K562 (cell line): ENCODE measurements at regions not wholly inside any gene's neighbourhood (a gene's known extent, or its start where the extent isn't known, plus 50 kb on each side); places are given as distances from the start of the nearest gene placed in this dataset.

Experiments used
- CBFA2T2 ChIP-seq: fragments of 450-650 bp; conservative IDR thresholded peaks from 2 replicates; pipeline ENCODE4 v1.6.1; 2017; ENCODE audit warnings: mild to moderate bottlenecking
- CCAR2 ChIP-seq: fragments of 200-400 bp; formaldehyde crosslinking; IDR thresholded peaks from 2 replicates; pipeline ENCODE4 v1.6.1; 2017; ENCODE audit warnings: mild to moderate bottlenecking, low read depth, low read length
- E2F6 ChIP-seq, 2 experiments: IDR thresholded peaks; 2 replicates each; pipeline ENCODE4 v1.6.1; 2011; ENCODE audit warnings: borderline replicate concordance in 1 of 2, control low read depth in 1 of 2, low read depth in 1 of 2, low read length in 1 of 2, mild to moderate bottlenecking in 1 of 2, mixed read lengths in 1 of 2, moderate library complexity in 1 of 2; ENCODE audit not compliant: insufficient read depth in 1 of 2, insufficient read length in 1 of 2, poor library complexity in 1 of 2, severe bottlenecking in 1 of 2; ENCODE audit errors: extremely low read depth in 1 of 2
- GATAD2B ChIP-seq: fragments of 450-650 bp; IDR thresholded peaks from 2 replicates; pipeline ENCODE4 v1.6.1; 2017; ENCODE audit warnings: mild to moderate bottlenecking, borderline replicate concordance
- GMEB1 ChIP-seq: fragments of 250-450 bp; sonication (Bioruptor Pico); IDR thresholded peaks from 2 replicates; pipeline ENCODE4 v1.4.0; 2020; ENCODE audit warnings: mild to moderate bottlenecking
- HDGF ChIP-seq: fragments of 450-650 bp; IDR thresholded peaks from 2 replicates; pipeline ENCODE4 v1.6.1; 2016
- JUN ChIP-seq, 2 experiments: sonication (generic) in 1 of 2; formaldehyde crosslinking in 1 of 2; IDR thresholded peaks; 2 replicates each; pipeline versions ENCODE4 v1.6.1 to v1.8.0; 2012 to 2022; ENCODE audit warnings: borderline replicate concordance in 2 of 2, mild to moderate bottlenecking in 2 of 2, improper control_type of control experiment in 1 of 2, low read depth in 1 of 2, low read length in 1 of 2, missing genetic modification reagents in 1 of 2
- MAZ ChIP-seq, 2 experiments: fragments of 450-650 bp in 1 of 2; sonication (generic) in 1 of 2; formaldehyde crosslinking; IDR thresholded peaks in 1 of 2; conservative IDR thresholded peaks in 1 of 2; 2 replicates each; pipeline versions ENCODE4 v1.4.0 to v1.5.0; 2020; ENCODE audit warnings: mild to moderate bottlenecking in 1 of 2, missing genetic modification reagents in 1 of 2
- MYC ChIP-seq, 2 experiments: fragments of 250-450 bp in 1 of 2; sonication (Bioruptor Pico) in 1 of 2; IDR thresholded peaks; 2 replicates each; pipeline versions ENCODE4 v1.5.1 to v1.6.1; 2012 to 2021; ENCODE audit warnings: low read depth in 2 of 2, borderline replicate concordance in 1 of 2, improper control_type of control experiment in 1 of 2, low read length in 1 of 2, mild to moderate bottlenecking in 1 of 2, moderate library complexity in 1 of 2
- RAD51 ChIP-seq: fragments of 450-650 bp; IDR thresholded peaks from 2 replicates; pipeline ENCODE4 v1.7.1; 2016; ENCODE audit warnings: low read depth, mild to moderate bottlenecking, borderline replicate concordance
- RFX1 ChIP-seq: fragments of 450-650 bp; IDR thresholded peaks from 2 replicates; pipeline ENCODE4 v1.6.1; 2016; ENCODE audit warnings: mild to moderate bottlenecking, moderate library complexity
- SIRT6 ChIP-seq: IDR thresholded peaks from one replicate; pipeline ENCODE4 v1.6.1; 2012; ENCODE audit warnings: low read depth, mild to moderate bottlenecking, control low read depth, inconsistent platforms, low read length, moderate library complexity
- SMC3 ChIP-seq: conservative IDR thresholded peaks from 2 replicates; pipeline ENCODE4 v1.6.1; 2011; ENCODE audit warnings: low read depth, low read length, improper control_type of control experiment; ENCODE audit not compliant: insufficient read depth
- SRSF9 ChIP-seq: fragments of 200-400 bp; formaldehyde crosslinking; IDR thresholded peaks from 2 replicates; pipeline ENCODE4 v1.6.1; 2017; ENCODE audit warnings: low read depth, low read length, borderline replicate concordance
- TEAD2 ChIP-seq: fragments of 450-650 bp; IDR thresholded peaks from 2 replicates; pipeline ENCODE4 v1.6.1; 2016; ENCODE audit warnings: missing genetic modification characterization, control low read depth, missing compliant biosample characterization
- TEAD4 ChIP-seq, 2 experiments: sonication (generic) in 1 of 2; formaldehyde crosslinking in 1 of 2; IDR thresholded peaks; 2 replicates each; pipeline versions ENCODE4 v1.6.1 to v1.8.0; 2012 to 2022; ENCODE audit warnings: borderline replicate concordance in 1 of 2, inconsistent platforms in 1 of 2, low read length in 1 of 2, mild to moderate bottlenecking in 1 of 2, missing genetic modification reagents in 1 of 2
- XRCC5 ChIP-seq: fragments of 200-400 bp; formaldehyde crosslinking; IDR thresholded peaks from 2 replicates; pipeline ENCODE4 v1.6.1; 2017; ENCODE audit warnings: low read depth, mild to moderate bottlenecking, low read length
- ZNF217 ChIP-seq: sonication (generic); formaldehyde crosslinking; IDR thresholded peaks from 2 replicates; pipeline ENCODE4 v1.8.0; 2022; ENCODE audit warnings: mild to moderate bottlenecking, missing genetic modification reagents
- ZNF507 ChIP-seq: conservative IDR thresholded peaks from 2 replicates; pipeline ENCODE4 v1.6.1; 2017; ENCODE audit warnings: missing genetic modification characterization, missing compliant biosample characterization
- ZNF551 ChIP-seq: fragments of 250-450 bp; sonication (Bioruptor Pico); IDR thresholded peaks from 2 replicates; pipeline ENCODE4 v1.5.0; 2021; ENCODE audit warnings: mild to moderate bottlenecking, moderate library complexity
- ZNF583 ChIP-seq: fragments of 250-450 bp; sonication (Bioruptor Pico); IDR thresholded peaks from 2 replicates; pipeline ENCODE4 v1.4.0; 2020
- ZNF668 ChIP-seq: fragments of 250-450 bp; sonication (Bioruptor Pico); IDR thresholded peaks from 2 replicates; pipeline ENCODE4 v1.8.0; 2022; ENCODE audit warnings: mild to moderate bottlenecking, inconsistent platforms
- TF ChIP-seq, protein P1 (sequence below): fragments of 200-800 bp; sonication (Bioruptor generic); IDR thresholded peaks from 2 replicates; pipeline ENCODE4 v1.6.1; 2017; ENCODE audit warnings: missing genetic modification characterization, missing compliant biosample characterization

DNA sequence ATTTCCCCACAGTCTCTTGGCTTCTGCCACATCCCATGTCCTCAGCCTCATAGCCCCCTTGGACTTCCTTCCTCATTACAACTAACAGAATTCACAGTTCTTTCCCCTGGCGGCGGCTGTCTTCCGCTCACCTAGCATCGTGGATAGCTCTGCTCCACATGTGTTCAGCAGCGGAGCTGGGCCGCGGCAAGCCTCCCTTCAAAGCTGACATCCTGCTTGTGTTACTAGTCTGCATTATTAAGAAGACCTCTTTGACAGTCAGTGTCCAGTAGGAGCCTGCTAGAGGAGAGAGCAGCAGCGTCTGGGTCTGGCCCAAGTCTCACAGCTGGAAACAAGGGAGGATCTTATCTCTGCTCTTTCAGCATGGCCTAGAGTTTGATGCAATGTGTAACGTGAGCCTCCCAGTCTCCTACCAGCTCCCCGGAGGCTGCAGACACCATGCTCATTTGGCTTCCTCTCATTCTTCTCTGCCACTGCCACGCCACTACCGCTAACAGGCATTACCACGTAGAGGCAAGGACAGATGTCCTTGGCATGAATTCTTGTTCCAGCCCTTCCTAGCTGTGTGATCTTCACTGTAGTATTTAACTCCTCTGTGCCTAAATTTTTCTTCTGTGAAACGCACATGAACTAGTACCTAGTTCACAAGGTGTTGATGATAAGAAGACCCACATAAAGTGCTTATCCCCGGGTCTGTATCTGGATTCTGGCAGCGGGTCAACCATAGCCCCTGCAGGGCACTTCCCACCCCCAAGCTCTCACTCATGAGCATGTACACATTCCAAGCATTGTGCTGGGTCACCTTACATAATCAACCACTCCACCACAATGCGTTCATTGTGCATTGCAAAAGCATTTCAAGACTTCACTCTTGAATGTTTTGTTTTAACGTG lies 107.1 kb upstream of the BACH2 start (continued):
- TF ChIP-seq, protein P1, sequence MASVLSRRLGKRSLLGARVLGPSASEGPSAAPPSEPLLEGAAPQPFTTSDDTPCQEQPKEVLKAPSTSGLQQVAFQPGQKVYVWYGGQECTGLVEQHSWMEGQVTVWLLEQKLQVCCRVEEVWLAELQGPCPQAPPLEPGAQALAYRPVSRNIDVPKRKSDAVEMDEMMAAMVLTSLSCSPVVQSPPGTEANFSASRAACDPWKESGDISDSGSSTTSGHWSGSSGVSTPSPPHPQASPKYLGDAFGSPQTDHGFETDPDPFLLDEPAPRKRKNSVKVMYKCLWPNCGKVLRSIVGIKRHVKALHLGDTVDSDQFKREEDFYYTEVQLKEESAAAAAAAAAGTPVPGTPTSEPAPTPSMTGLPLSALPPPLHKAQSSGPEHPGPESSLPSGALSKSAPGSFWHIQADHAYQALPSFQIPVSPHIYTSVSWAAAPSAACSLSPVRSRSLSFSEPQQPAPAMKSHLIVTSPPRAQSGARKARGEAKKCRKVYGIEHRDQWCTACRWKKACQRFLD (CRISPR knock-in tag): no peak
- TF ChIP-seq RAD51 (no peak), ZNF583 (CRISPR knock-in tag) (no peak), CBFA2T2 (peak; percentile 72), JUN (IDR thresholded peaks at IDR 0.05; ENCODE audit: borderline replicate concordance, low read depth, low read length) (no peak), JUN (CRISPR knock-in tag; IDR thresholded peaks at IDR 0.05; ENCODE audit: borderline replicate concordance) (0 out of 2 replicates have a peak, but pooled peaks have one; percentile 39), MAZ (CRISPR knock-in tag; conservative IDR thresholded peaks at IDR 0.05 in 1 of 2, IDR thresholded peaks at IDR 0.05 in 1 of 2) (peak; percentile 28 to 77; a peak in 2 of 4 replicates), ZNF668 (CRISPR knock-in tag) (no peak), TEAD4 (IDR thresholded peaks at IDR 0.05; ENCODE audit: low read length) (peak; percentile 66), TEAD4 (CRISPR knock-in tag; IDR thresholded peaks at IDR 0.05; ENCODE audit: borderline replicate concordance) (no peak), XRCC5 (peak; percentile 42; the same call in 1 of the 2 replicates), GMEB1 (CRISPR knock-in tag) (no peak), MYC (IDR thresholded peaks at IDR 0.05; ENCODE audit: low read depth, low read length) (peak; percentile 86), MYC (CRISPR knock-in tag; IDR thresholded peaks at IDR 0.05; ENCODE audit: borderline replicate concordance, low read depth) (no peak), ZNF507 (no peak), TEAD2 (peak; percentile 75; the same call in 1 of the 2 replicates), ZNF551 (CRISPR knock-in tag) (no peak), CCAR2 (no peak), HDGF (peak; percentile 53; the same call in 1 of the 2 replicates), SRSF9 (no peak), SIRT6 (no peak), E2F6 (IDR thresholded peaks at IDR 0.05; ENCODE audit: borderline replicate concordance in 1 of 2, extremely low read depth in 1 of 2, insufficient read depth in 1 of 2, insufficient read length in 1 of 2, low read depth in 1 of 2, low read length in 1 of 2, poor library complexity in 1 of 2, severe bottlenecking in 1 of 2) (peak in 1 of 2 experiments; percentile 82), RFX1 (no peak), ZNF217 (no peak), SMC3 (0 out of 2 replicates have a peak, but pooled peaks have one; percentile 32), GATAD2B (no peak)
